KMS-11 (cell line): ENCODE measurements at regions not wholly inside any gene's neighbourhood (a gene's known extent, or its start where the extent isn't known, plus 50 kb on each side); places are given as distances from the start of the nearest gene placed in this dataset.
"Not testable (repeated sequence)": the region's sequence is repeated elsewhere in the genome, so short reads cannot be mapped to it uniquely, and the experiment has no call there.

Experiments used
- H2AFZ ChIP-seq: fragments of 200-600 bp; sonication (generic); 2 replicates; pipeline ENCODE4 v1.6.1; 2016; ENCODE audit warnings: antibody characterized with exemption, mixed run types, low read depth
- H3K27ac ChIP-seq: fragments of 200-600 bp; sonication (generic); 2 replicates; pipeline ENCODE4 v1.6.1; 2016; ENCODE audit warnings: mild to moderate bottlenecking, mixed run types
- H3K27me3 ChIP-seq: fragments of 200-600 bp; sonication (generic); 2 replicates; pipeline ENCODE4 v1.6.1; 2017; ENCODE audit warnings: mild to moderate bottlenecking, low read depth, mixed run types, moderate library complexity; ENCODE audit not compliant: insufficient read depth
- H3K36me3 ChIP-seq: fragments of 200-600 bp; sonication (generic); 2 replicates; pipeline ENCODE4 v1.6.1; 2017; ENCODE audit warnings: mild to moderate bottlenecking, mixed run types; ENCODE audit not compliant: insufficient read depth
- H3K4me1 ChIP-seq: fragments of 200-600 bp; sonication (generic); 2 replicates; pipeline ENCODE4 v1.6.1; 2016; ENCODE audit warnings: mild to moderate bottlenecking, low read depth, mixed run types; ENCODE audit not compliant: poor library complexity, severe bottlenecking
- H3K4me2 ChIP-seq: fragments of 200-600 bp; sonication (generic); 2 replicates; pipeline ENCODE4 v1.7.0; 2016; ENCODE audit warnings: mild to moderate bottlenecking, mixed run types
- H3K4me3 ChIP-seq: fragments of 200-600 bp; sonication (generic); IDR thresholded peaks from 2 replicates; pipeline ENCODE4 v1.6.1; 2017; ENCODE audit warnings: low read depth, low read length, mixed read lengths; ENCODE audit not compliant: insufficient read depth
- H3K79me2 ChIP-seq: fragments of 200-600 bp; sonication (generic); 2 replicates; pipeline ENCODE4 v1.6.1; 2016; ENCODE audit warnings: low read depth, mixed run types; ENCODE audit not compliant: insufficient read depth
- H3K9ac ChIP-seq: fragments of 200-600 bp; sonication (generic); 2 replicates; pipeline ENCODE4 v1.6.1; 2016; ENCODE audit warnings: mild to moderate bottlenecking, mixed run types
- H4K20me1 ChIP-seq: fragments of 200-600 bp; sonication (generic); 2 replicates; pipeline ENCODE4 v1.6.1; 2016; ENCODE audit warnings: mild to moderate bottlenecking, mixed run types; ENCODE audit not compliant: insufficient read depth
- CTCF ChIP-seq: fragments of 200-600 bp; sonication (generic); conservative IDR thresholded peaks from 2 replicates; pipeline ENCODE4 v1.6.1; 2017; ENCODE audit warnings: low read depth, mild to moderate bottlenecking, antibody characterized with exemption, low read length, moderate library complexity, mixed read lengths

DNA sequence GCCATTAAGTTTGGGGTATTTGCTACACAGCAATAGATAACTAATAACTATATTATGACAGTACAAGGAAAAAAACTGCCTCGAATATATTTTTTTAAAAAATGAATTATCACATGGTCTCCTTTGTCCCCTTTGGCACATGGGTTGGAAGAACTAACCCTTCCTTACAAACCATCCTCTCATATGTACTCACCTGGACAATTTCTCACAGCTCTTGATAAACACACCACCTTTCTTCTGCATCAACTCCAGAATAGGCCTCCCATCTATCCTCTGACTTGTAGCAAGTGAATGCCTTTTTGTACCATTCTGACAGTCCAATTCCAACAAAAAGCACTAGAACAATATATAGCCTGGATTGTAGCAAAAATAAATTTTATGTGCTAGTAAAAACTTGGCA is 78.7 kb upstream of the LARP1 start:
- Histone ChIP-seq H3K4me2 (no peak overlapping the region), H3K36me3 (no peaks in the 10 kb centered on the region), H3K4me3 (no peak overlapping the region), H3K4me1 (no peaks in the 10 kb centered on the region), H3K79me2 (no peaks in the 10 kb centered on the region), H4K20me1 (no peaks in the 10 kb centered on the region), H3K27ac (no peak overlapping the region), H3K9ac (no peak overlapping the region), H2AFZ (no peak overlapping the region), H3K27me3 (no peaks in the 10 kb centered on the region)
- no peak for TF ChIP-seq CTCF

DNA sequence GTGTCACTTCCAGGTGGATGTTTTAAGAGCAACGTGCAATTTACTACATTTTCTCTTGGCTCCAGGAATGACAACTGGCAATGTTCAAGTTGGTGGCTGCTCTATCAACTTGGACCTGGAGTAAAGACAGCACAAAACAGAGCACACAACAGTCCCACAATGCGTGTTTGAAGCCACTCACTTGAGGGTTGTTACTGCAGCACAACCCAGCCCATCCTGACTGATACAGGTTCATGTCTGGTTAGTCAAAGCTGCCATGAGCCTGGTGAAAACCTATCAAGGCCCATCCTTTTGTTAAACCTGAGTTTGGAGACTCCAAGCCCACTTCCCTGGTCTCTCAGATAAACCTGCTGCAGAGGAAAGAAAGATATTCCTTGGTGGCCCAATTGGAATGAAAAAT is 81.1 kb upstream of the LARP1 start:
- no peak overlapping the region for H3K9ac ChIP-seq
- no peaks in the 10 kb centered on the region for H3K79me2 ChIP-seq
- H2AFZ ChIP-seq, result no peak overlapping the region
- no peaks in the 10 kb centered on the region for H3K4me1 ChIP-seq
- H4K20me1 ChIP-seq, result no peaks in the 10 kb centered on the region
- H3K27ac ChIP-seq, result no peak overlapping the region
- TF ChIP-seq CTCF, result no peak
- H3K36me3 ChIP-seq, result no peaks in the 10 kb centered on the region
- no peaks in the 10 kb centered on the region for H3K27me3 ChIP-seq
- H3K4me2 ChIP-seq, result no peak overlapping the region
- H3K4me3 ChIP-seq, result no peak overlapping the region

- TF ChIP-seq CTCF, result no peak
- Histone ChIP-seq H3K27me3 (no peaks in the 10 kb centered on the region), H3K4me2 (no peak overlapping the region), H3K4me3 (no peak overlapping the region), H3K36me3 (no peaks in the 10 kb centered on the region), H3K9ac (no peak overlapping the region), H3K4me1 (no peaks in the 10 kb centered on the region), H2AFZ (no peak overlapping the region), H4K20me1 (no peaks in the 10 kb centered on the region), H3K79me2 (no peaks in the 10 kb centered on the region), H3K27ac (no peak overlapping the region)
Measured at GRCh38 chr5:154673506-154673905, 81.7 kb upstream of the LARP1 start.

DNA sequence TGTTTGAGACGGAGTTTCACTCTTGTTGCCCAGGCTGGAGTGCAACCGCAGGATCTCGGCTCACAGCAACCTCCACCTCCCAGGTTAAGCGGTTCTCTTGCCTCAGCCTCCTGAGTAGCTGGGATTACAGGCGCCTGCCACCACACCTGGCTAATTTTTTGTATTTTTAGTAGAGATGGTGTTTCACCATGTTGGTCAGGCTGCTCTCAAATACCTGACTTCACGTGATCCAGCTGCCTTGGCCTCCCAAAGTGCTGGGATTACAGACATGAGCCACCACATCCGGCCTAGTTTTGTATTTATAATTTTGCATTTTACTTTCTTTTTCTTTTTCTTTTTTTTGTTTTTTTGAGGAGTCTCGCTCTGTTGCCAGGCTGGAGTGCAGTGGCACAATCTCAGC is 85.3 kb upstream of the LARP1 start:
- H3K4me1 ChIP-seq, H3K27me3 ChIP-seq, H3K4me3 ChIP-seq, H3K27ac ChIP-seq, H3K9ac ChIP-seq, H3K36me3 ChIP-seq, H3K4me2 ChIP-seq, H3K79me2 ChIP-seq, H4K20me1 ChIP-seq, H2AFZ ChIP-seq: not testable (repeated sequence)

- Histone ChIP-seq H3K4me2 (no peak overlapping the region), H4K20me1 (no peaks in the 10 kb centered on the region), H3K4me1 (no peaks in the 10 kb centered on the region), H3K4me3 (no peak overlapping the region), H3K79me2 (no peaks in the 10 kb centered on the region), H3K36me3 (no peaks in the 10 kb centered on the region), H3K9ac (no peak overlapping the region), H3K27ac (no peak overlapping the region), H2AFZ (no peak overlapping the region), H3K27me3 (no peaks in the 10 kb centered on the region)
- no peak for TF ChIP-seq CTCF
Measured at GRCh38 chr5:154669402-154669801, 85.8 kb upstream of the LARP1 start.
